Caco-2 (cell line): ENCODE measurements at regions not wholly inside any gene's neighbourhood (a gene's known extent, or its start where the extent isn't known, plus 50 kb on each side); places are given as distances from the start of the nearest gene placed in this dataset.

Experiments used
- BruUV-seq: library from RNA; stranded (reverse); fragments of 400-500 nt; replicated peaks from 2 replicates; lab custom pipeline; 2021; lab: Mats Ljungman, UMichigan
- CTCF ChIA-PET: fragments of 300-600 bp; sonication (Branson Sonifier 250); formaldehyde crosslinking; loops from one replicate; lab custom pipeline; 2022; ENCODE audit warnings: antibody characterized with exemption; lab: Charles Lee
- POLR2A ChIA-PET: fragments of 300-600 bp; sonication (Branson Sonifier 250); formaldehyde crosslinking; loops from one replicate; lab custom pipeline; 2022; ENCODE audit warnings: antibody characterized with exemption; lab: Charles Lee
- DNase-seq, 2 experiments: peaks; one replicate each; pipeline versions ENCODE4 v3.0.0 to v3.0.0-alpha.2; 2020 to 2022
- H3K27me3 ChIP-seq: replicated peaks from 2 replicates; pipeline ENCODE4 v1.6.0; 2011; ENCODE audit warnings: low read length; ENCODE audit not compliant: control insufficient read depth, insufficient read depth
- H3K36me3 ChIP-seq: 2 replicates; pipeline ENCODE4 v1.5.1; 2011; ENCODE audit warnings: low read length; ENCODE audit not compliant: control insufficient read depth, insufficient read depth
- H3K4me1 ChIP-seq: fragments of 250-450 bp; sonication (Bioruptor Pico); 2 replicates; pipeline ENCODE4 v1.5.1; 2020; ENCODE audit warnings: mild to moderate bottlenecking
- H3K4me3 ChIP-seq: 2 replicates; pipeline ENCODE4 v1.5.1; 2011; ENCODE audit warnings: low read depth, mild to moderate bottlenecking, control low read depth, low read length
- H3K9me3 ChIP-seq: fragments of 250-450 bp; sonication (Bioruptor Pico); 2 replicates; pipeline ENCODE4 v1.5.1; 2020; ENCODE audit warnings: mild to moderate bottlenecking, moderate library complexity
- H3K27ac Mint-ChIP-seq: one replicate; pipeline ENCODE4 v1.8.0; 2022; ENCODE audit warnings: mixed read lengths; ENCODE audit not compliant: unreplicated experiment
- H3K27me3 Mint-ChIP-seq: one replicate; pipeline ENCODE4 v1.8.0; 2022; ENCODE audit warnings: mixed read lengths; ENCODE audit not compliant: insufficient read depth, unreplicated experiment
- H3K36me3 Mint-ChIP-seq: one replicate; pipeline ENCODE4 v1.8.0; 2022; ENCODE audit warnings: mild to moderate bottlenecking, mixed read lengths; ENCODE audit not compliant: insufficient read depth, unreplicated experiment
- H3K4me1 Mint-ChIP-seq: one replicate; pipeline ENCODE4 v1.8.0; 2022; ENCODE audit warnings: low read depth, mixed read lengths; ENCODE audit not compliant: unreplicated experiment
- H3K4me3 Mint-ChIP-seq: one replicate; pipeline ENCODE4 v1.8.0; 2022; ENCODE audit warnings: mild to moderate bottlenecking, moderate library complexity, mixed read lengths; ENCODE audit not compliant: unreplicated experiment
- H3K9me3 Mint-ChIP-seq: one replicate; pipeline ENCODE4 v1.8.0; 2022; ENCODE audit warnings: mixed read lengths; ENCODE audit not compliant: unreplicated experiment
- CTCF ChIP-seq, 2 experiments: fragments of 200-600 bp in 1 of 2; IDR thresholded peaks; 1 replicate in 1 of 2; 2 replicates in 1 of 2; pipeline versions ENCODE4 v1.5.1 to v1.8.0; 2011 to 2022; ENCODE audit warnings: antibody characterized with exemption in 1 of 2, control low read depth in 1 of 2, inconsistent platforms in 1 of 2, low read depth in 1 of 2, low read length in 1 of 2, mild to moderate bottlenecking in 1 of 2, moderate library complexity in 1 of 2; ENCODE audit not compliant: insufficient read depth in 1 of 2, severe bottlenecking in 1 of 2, unreplicated experiment in 1 of 2
- intact Hi-C: fragments of 100-400 bp; cut with micrococcal nuclease; formaldehyde crosslinking; loops from one replicate; pipeline ENCODE4 v1.10.0; 2022; ENCODE audit not compliant: unreplicated experiment

GRCh38 chr6:45728674-45729073 is 287.0 kb downstream of the CLIC5 start:
- H3K4me3 Mint-ChIP-seq, result no peak overlapping the region
- intact Hi-C loops, result no loop called here
- no peak overlapping the region for H3K27ac Mint-ChIP-seq
- ChIA-PET CTCF (no interaction called here), POLR2A (no interaction called here)
- Histone ChIP-seq H3K36me3 (no peaks in the 10 kb centered on the region), H3K9me3 (no peaks in the 10 kb centered on the region), H3K27me3 (no peaks in the 10 kb centered on the region), H3K4me3 (no peak overlapping the region), H3K4me1 (no peaks in the 10 kb centered on the region)
- no peak for TF ChIP-seq CTCF (IDR thresholded peaks at IDR 0.05; ENCODE audit: insufficient read depth in 1 of 2, low read depth in 1 of 2, low read length in 1 of 2, severe bottlenecking in 1 of 2, unreplicated experiment in 1 of 2)
- H3K27me3 Mint-ChIP-seq, result peaks cover 10% of the 10 kb centered on the region
- H3K36me3 Mint-ChIP-seq, result no peaks in the 10 kb centered on the region
- no peaks in the 10 kb centered on the region for H3K4me1 Mint-ChIP-seq
- H3K9me3 Mint-ChIP-seq, result no peaks in the 10 kb centered on the region
- no peak for DNase-seq
- no TSS peak for BruUV-seq

GRCh38 chr6:45727819-45728449 is 287.7 kb downstream of the CLIC5 start:
- DNase-seq, result no peak
- Histone ChIP-seq H3K4me1 (no peaks in the 10 kb centered on the region), H3K27me3 (no peaks in the 10 kb centered on the region), H3K36me3 (no peaks in the 10 kb centered on the region), H3K4me3 (no peak overlapping the region), H3K9me3 (no peaks in the 10 kb centered on the region)
- no peaks in the 10 kb centered on the region for H3K4me1 Mint-ChIP-seq
- no peak for TF ChIP-seq CTCF (IDR thresholded peaks at IDR 0.05; ENCODE audit: insufficient read depth in 1 of 2, low read depth in 1 of 2, low read length in 1 of 2, severe bottlenecking in 1 of 2, unreplicated experiment in 1 of 2)
- intact Hi-C loops, result no loop called here
- CTCF ChIA-PET, result no interaction called here
- H3K9me3 Mint-ChIP-seq, result no peaks in the 10 kb centered on the region
- no TSS peak for BruUV-seq
- POLR2A ChIA-PET, result no interaction called here
- no peak overlapping the region for H3K27ac Mint-ChIP-seq
- no peak overlapping the region for H3K4me3 Mint-ChIP-seq
- H3K36me3 Mint-ChIP-seq, result no peaks in the 10 kb centered on the region
- peaks cover 7% of the 10 kb centered on the region for H3K27me3 Mint-ChIP-seq

GRCh38 chr6:45727228-45727627 is 288.4 kb downstream of the CLIC5 start:
- Histone ChIP-seq H3K36me3 (no peaks in the 10 kb centered on the region), H3K27me3 (no peaks in the 10 kb centered on the region), H3K9me3 (no peaks in the 10 kb centered on the region), H3K4me1 (no peaks in the 10 kb centered on the region), H3K4me3 (no peak overlapping the region)
- TF ChIP-seq CTCF (IDR thresholded peaks at IDR 0.05; ENCODE audit: insufficient read depth in 1 of 2, low read depth in 1 of 2, low read length in 1 of 2, severe bottlenecking in 1 of 2, unreplicated experiment in 1 of 2), result no peak
- CTCF ChIA-PET, result no interaction called here
- Mint-ChIP-seq H3K4me3 (no peak overlapping the region), H3K36me3 (no peaks in the 10 kb centered on the region), H3K27ac (no peak overlapping the region), H3K27me3 (peaks cover 2% of the 10 kb centered on the region), H3K4me1 (no peaks in the 10 kb centered on the region), H3K9me3 (no peaks in the 10 kb centered on the region)
- intact Hi-C loops, result no loop called here
- DNase-seq, result no peak
- BruUV-seq, result no TSS peak
- POLR2A ChIA-PET, result no interaction called here
